Pancreas (tissue), 10 donors: ENCODE measurements at regions not wholly inside any gene's neighbourhood (a gene's known extent, or its start where the extent isn't known, plus 50 kb on each side); places are given as distances from the start of the nearest gene placed in this dataset.
A peak's percentile ranks its signal among the peaks of the same experiment; 100 is the strongest.
"Not testable (repeated sequence)": the region's sequence is repeated elsewhere in the genome, so short reads cannot be mapped to it uniquely, and the experiment has no call there.

Experiments
- ATAC-seq, 4 donors: fragments of 200-7000 bp; cut with Tn5 transposase; one replicate each; pipeline versions ENCODE4 v1.8.0 to v1.9.1; 2020; ENCODE audit warnings: mild to moderate bottlenecking in 4 of 4, moderate library complexity in 4 of 4
- DNase-seq, 6 donors: peaks; one replicate each; pipeline ENCODE4 v3.0.0-alpha.2; 2020
- FAIRE-seq: peaks from 2 replicates; lab custom pipeline; 2012; peaks lifted over from hg19 to GRCh38; lab: Jason Lieb, UNC
- H3K27ac ChIP-seq, 4 donors: fragments of 200-600 bp; sonication (generic); 1 replicate in 3 of 4; 2 replicates in 1 of 4; pipeline versions ENCODE4 v1.5.0 to v1.8.0; 2020
- H3K27me3 ChIP-seq, 4 donors: fragments of 200-600 bp; one replicate each; pipeline ENCODE4 v1.8.0; 2021
- H3K36me3 ChIP-seq, 3 donors: fragments of 200-600 bp; sonication (generic) in 1 of 3; one replicate each; pipeline versions ENCODE4 v1.5.0 to v1.8.0; 2020 to 2021
- H3K4me1 ChIP-seq, 3 donors: fragments of 200-600 bp; one replicate each; pipeline ENCODE4 v1.8.0; 2021
- H3K4me3 ChIP-seq, 4 donors: fragments of 200-600 bp; sonication (generic) in 2 of 4; one replicate each; pipeline versions ENCODE4 v1.5.0 to v1.8.0; 2020 to 2021
- H3K9me3 ChIP-seq, 4 donors: fragments of 200-600 bp; one replicate each; pipeline ENCODE4 v1.8.0; 2021
- WGBS, 2 donors: extraction: QIAGEN DNeasy Blood & Tissue Kit; methylation state at CpG; one replicate each; pipeline ENCODE4 v1.1.7; 2013; 5-methylcytosine and 5-hydroxymethylcytosine counted together
- intact Hi-C, 3 donors: fragments of 100-400 bp; cut with DNase I; formaldehyde crosslinking; loops; one replicate each; pipeline versions ENCODE4 v1.11.1 to v1.14.2; 2022
- donor health status: healthy with polysubstance abuse.
- donor health status: DM: no; HTN: no; CAD: no; lungs with moderate emphysema.
- donor health status: DM: no; HTN: no; CAD: no.
- donor health status: control.
- donor health status: control.
- donor health status: Bipolar disorder and iron deficiency.
- donor health status: DM: yes; HTN: yes; CAD: no.
- donor health status: DM: no; HTN: no; CAD: no.
- donor health status: DM: no; HTN: no; CAD: no.
- donor health status: DM: yes; HTN: yes; CAD: no.

- H3K9me3 ChIP-seq, H3K27ac ChIP-seq, intact Hi-C loops, H3K4me1 ChIP-seq, FAIRE-seq, H3K36me3 ChIP-seq, H3K4me3 ChIP-seq, H3K27me3 ChIP-seq: not testable (repeated sequence)
- 56 to 61% methylated on average over 4 of the region's 5 CpGs for WGBS, 2 donors
- ATAC-seq (peak; percentile 76 to 97 (median 93)), DNase-seq (peak in 2 of 6 donors; percentile 6 to 17)
Observed at GRCh38 chr1:146710838-146711521, 227.1 kb upstream of the NBPF12 start.

DNA sequence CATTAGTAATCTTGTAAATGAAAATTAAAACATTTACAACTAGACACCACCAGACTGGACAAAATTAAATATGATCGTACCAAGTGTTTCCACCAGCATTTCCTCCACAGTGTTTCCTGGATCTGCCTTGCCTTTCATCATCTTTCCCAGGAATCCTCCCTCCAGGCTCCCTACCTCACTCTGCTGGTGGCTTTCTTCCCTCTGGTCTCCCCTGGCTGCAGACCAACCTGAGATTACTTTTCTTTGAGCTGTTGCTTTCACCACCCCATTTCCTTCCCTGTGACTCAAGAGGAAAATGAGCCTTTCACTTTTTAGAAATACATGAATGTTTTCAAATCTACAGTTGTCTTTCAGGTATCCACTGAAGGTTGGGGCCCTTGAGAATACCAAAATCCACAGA, 228.8 kb upstream of the NBPF12 start:
- 84 to 88% methylated on average over 1 of the region's 1 CpG for WGBS, 2 donors

GRCh38 chr1:146704162-146704724, 233.9 kb upstream of the NBPF12 start:
- ATAC-seq, intact Hi-C loops, H3K4me1 ChIP-seq, H3K36me3 ChIP-seq, H3K4me3 ChIP-seq, H3K27me3 ChIP-seq, FAIRE-seq, H3K27ac ChIP-seq, H3K9me3 ChIP-seq, DNase-seq: not testable (repeated sequence)
- WGBS, 2 donors = 77 to 100% methylated on average over 1 to 2 of the region's 2 CpGs

More for the DNA sequence above, 228.8 kb upstream of the NBPF12 start:
- H3K4me3 ChIP-seq, intact Hi-C loops, H3K27me3 ChIP-seq, H3K9me3 ChIP-seq, H3K4me1 ChIP-seq, FAIRE-seq, DNase-seq, H3K36me3 ChIP-seq, H3K27ac ChIP-seq, ATAC-seq: not testable (repeated sequence)

DNA sequence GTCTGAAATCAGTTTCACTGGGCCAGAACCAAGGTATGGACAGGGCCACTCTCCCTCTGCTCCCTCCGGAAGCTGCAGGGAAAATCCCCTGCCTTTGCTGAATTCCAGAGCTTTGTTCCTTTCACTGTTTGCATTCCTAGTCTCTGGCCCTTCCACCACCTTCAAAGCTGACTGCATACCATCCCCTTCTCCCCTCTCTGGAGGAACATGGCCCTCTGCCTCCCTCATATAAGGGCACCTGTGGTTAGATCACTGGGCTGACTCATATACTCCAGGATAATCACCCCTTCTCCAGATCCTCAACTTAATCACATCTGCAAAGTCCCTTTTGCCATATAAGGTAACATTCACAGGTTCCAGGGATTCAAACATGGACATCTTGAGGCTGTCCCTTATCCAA, 236.8 kb upstream of the NBPF12 start:
- H3K36me3 ChIP-seq, H3K27me3 ChIP-seq, H3K4me3 ChIP-seq, FAIRE-seq, H3K27ac ChIP-seq, H3K4me1 ChIP-seq, H3K9me3 ChIP-seq, DNase-seq, intact Hi-C loops: not testable (repeated sequence)
- peak in 1 of 4 donors; percentile 55 for ATAC-seq
- no CpG with 5 or more reads among the region's 1 CpG for WGBS, 2 donors

DNA sequence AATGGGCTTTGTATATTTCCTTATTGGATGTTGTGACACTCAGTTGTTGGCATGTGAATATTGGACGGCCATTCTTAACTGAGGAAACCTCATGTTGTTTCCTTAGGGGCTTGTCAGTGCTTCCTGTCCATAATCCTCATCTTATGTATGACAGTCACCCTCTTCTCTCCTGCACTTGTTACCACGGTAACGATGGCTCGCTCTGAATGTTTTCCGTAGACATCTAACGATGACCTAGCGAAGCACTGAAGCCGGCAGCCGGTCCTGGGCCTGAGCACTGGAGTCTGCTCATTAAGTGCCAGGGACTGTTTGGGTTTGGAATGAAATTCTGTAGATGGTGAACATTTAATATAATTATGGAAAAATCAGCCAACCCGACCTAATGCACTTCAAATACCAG, 242.7 kb upstream of the NBPF12 start:
- H3K36me3 ChIP-seq, H3K4me3 ChIP-seq, DNase-seq, H3K27me3 ChIP-seq, intact Hi-C loops, H3K27ac ChIP-seq, H3K9me3 ChIP-seq, H3K4me1 ChIP-seq, FAIRE-seq: not testable (repeated sequence)
- peak in 1 of 4 donors; percentile 14 for ATAC-seq
- 86% methylated on average over 6 to 8 of the region's 10 CpGs for WGBS, 2 donors

DNA sequence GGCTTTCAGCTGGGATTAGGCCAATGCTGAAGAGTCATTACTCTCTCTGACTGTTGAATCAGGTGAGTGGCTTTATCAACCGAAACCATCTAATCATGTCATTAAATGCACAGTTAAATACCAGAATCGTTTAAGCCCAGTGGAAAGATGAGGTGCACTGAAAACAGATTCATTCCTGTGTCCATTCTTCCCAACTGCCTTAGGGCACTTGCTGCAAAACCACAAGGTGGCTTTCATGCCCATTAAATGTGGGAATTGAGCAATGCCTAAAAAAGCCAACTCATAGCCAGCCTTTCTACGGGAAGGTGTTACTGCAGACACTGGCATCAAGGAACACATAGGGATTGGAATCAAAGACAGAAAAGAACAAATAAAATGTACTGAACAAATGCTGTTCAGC, 246.3 kb upstream of the NBPF12 start:
- DNase-seq, H3K4me1 ChIP-seq, H3K9me3 ChIP-seq, H3K27me3 ChIP-seq, FAIRE-seq, ATAC-seq, H3K27ac ChIP-seq, intact Hi-C loops, H3K36me3 ChIP-seq, H3K4me3 ChIP-seq: not testable (repeated sequence)
- WGBS, 2 donors = 46 to 62% methylated on average over 2 to 3 of the region's 3 CpGs

DNA sequence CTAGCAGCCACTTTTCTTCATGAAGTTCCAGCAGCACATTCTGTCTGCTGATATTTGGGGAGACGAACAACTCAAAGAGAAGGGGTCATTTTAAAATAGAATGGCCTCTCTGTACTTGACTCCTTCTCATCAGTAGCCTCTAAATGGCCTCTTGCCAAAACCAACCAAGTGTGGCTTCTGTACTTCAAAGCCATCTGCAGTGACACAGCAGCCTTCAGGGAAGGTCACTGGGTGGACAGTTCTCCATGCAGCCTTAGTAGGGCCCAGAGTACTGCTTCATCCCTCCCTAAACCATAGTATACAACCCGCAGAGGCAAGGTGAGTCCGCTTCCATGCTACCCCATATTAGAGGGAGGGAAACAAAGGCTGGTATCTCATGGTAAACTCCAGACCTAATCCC, 249.2 kb upstream of the NBPF12 start:
- DNase-seq, H3K27me3 ChIP-seq, H3K9me3 ChIP-seq, ATAC-seq, H3K4me3 ChIP-seq, intact Hi-C loops, H3K4me1 ChIP-seq, H3K27ac ChIP-seq, H3K36me3 ChIP-seq, FAIRE-seq: not testable (repeated sequence)
- WGBS, 2 donors = 64 to 78% methylated on average over 1 of the region's 3 CpGs

DNA sequence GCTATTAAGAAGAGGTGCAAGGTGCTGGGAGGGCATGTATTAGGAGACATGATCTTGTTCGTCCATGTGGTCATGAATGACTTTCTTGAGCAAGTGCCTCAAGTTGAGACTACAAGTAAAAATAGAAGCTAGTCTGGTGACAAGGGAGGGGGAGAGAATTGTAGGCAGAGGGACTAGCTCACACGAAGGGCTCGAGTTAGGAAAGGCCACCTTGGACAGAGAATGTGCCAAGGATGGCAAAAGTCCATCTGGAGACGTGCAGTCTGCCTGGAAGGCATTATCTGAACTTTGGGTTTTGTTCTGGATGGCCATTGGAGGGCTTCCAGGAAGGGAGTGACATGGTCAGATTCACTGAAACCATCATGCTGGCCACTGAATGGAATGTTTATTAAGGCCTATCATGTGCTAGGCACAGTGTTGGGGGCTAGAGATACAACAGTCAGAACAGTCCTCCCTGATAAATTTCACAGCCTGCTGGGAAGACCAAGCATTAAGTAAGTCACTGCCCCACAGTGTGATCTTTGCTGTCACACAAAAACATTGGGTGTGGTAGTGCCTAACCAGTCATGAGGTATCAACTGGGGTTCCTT, 251.3 kb upstream of the NBPF12 start:
- H3K9me3 ChIP-seq, H3K36me3 ChIP-seq, H3K4me3 ChIP-seq, FAIRE-seq, H3K27me3 ChIP-seq, H3K4me1 ChIP-seq, intact Hi-C loops, ATAC-seq, DNase-seq, H3K27ac ChIP-seq: not testable (repeated sequence)
- WGBS, 2 donors = 61 to 67% methylated on average over 4 of the region's 4 CpGs

GRCh38 chr1:146683126-146683429, 255.0 kb upstream of the NBPF12 start:
- not testable (repeated sequence) for FAIRE-seq

GRCh38 chr1:146682227-146683125, 255.6 kb upstream of the NBPF12 start:
- FAIRE-seq, DNase-seq, H3K4me3 ChIP-seq, H3K36me3 ChIP-seq, H3K27me3 ChIP-seq, intact Hi-C loops, ATAC-seq, H3K4me1 ChIP-seq, H3K9me3 ChIP-seq, H3K27ac ChIP-seq: not testable (repeated sequence)
- WGBS, 2 donors = 75 to 76% methylated on average over 7 of the region's 11 CpGs

More at GRCh38 chr1:146683126-146683429, 255.0 kb upstream of the NBPF12 start:
- intact Hi-C loops, H3K27me3 ChIP-seq, H3K36me3 ChIP-seq, ATAC-seq, H3K9me3 ChIP-seq, H3K27ac ChIP-seq, H3K4me3 ChIP-seq, H3K4me1 ChIP-seq, DNase-seq: not testable (repeated sequence)
- WGBS, 2 donors = 72 to 73% methylated on average over 1 to 2 of the region's 5 CpGs

- H3K27ac ChIP-seq = not testable (repeated sequence)
Observed at GRCh38 chr1:146673729-146674299, 264.3 kb upstream of the NBPF12 start.

More at GRCh38 chr1:146673729-146674299, 264.3 kb upstream of the NBPF12 start:
- WGBS, 2 donors = 63 to 65% methylated on average over 7 of the region's 7 CpGs
- FAIRE-seq, DNase-seq, intact Hi-C loops, ATAC-seq, H3K9me3 ChIP-seq, H3K27me3 ChIP-seq, H3K36me3 ChIP-seq, H3K4me3 ChIP-seq, H3K4me1 ChIP-seq: not testable (repeated sequence)
